Cardiac septum (tissue), 1 donor: ENCODE measurements at regions not wholly inside any gene's neighbourhood (a gene's known extent, or its start where the extent isn't known, plus 50 kb on each side); places are given as distances from the start of the nearest gene placed in this dataset.
"Not testable (repeated sequence)": the region's sequence is repeated elsewhere in the genome, so short reads cannot be mapped to it uniquely, and the experiment has no call there.

Experiments used
- DNase-seq: peaks from one replicate; pipeline ENCODE4 v3.0.0-alpha.2; 2020; ENCODE audit warnings: low spot score
- intact Hi-C: fragments of 100-400 bp; cut with DNase I; formaldehyde crosslinking; loops from one replicate; pipeline ENCODE4 v1.14.0; 2022
- donor health status: DM: no; HTN: no; CAD: no.

- DNase-seq = no peak
- intact Hi-C loops = no loop called here
These were observed 84.5 kb upstream of the MEF2A start for GRCh38 chr15:99481113-99481950.

- no peak for DNase-seq
- intact Hi-C loops = no loop called here
These were observed 83.9 kb upstream of the MEF2A start for GRCh38 chr15:99481951-99482230.

- intact Hi-C loops = no loop called here
These were observed 82.8 kb upstream of the MEF2A start for GRCh38 chr15:99482993-99483392.

GRCh38 chr15:99485153-99485961, 80.4 kb upstream of the MEF2A start:
- intact Hi-C loops = no loop called here
- DNase-seq = no peak

More at GRCh38 chr15:99482993-99483392, 82.8 kb upstream of the MEF2A start:
- DNase-seq = no peak

- no peak for DNase-seq
- intact Hi-C loops = loop anchor here (2.0 kb wide), 1 partner anchor 29 kb away; no protein-coding TSS in a partner anchor
These were observed 79.8 kb upstream of the MEF2A start for GRCh38 chr15:99485992-99486370.

- intact Hi-C loops = loop anchor here (2.0 kb wide), 1 partner anchor 30 kb away; no protein-coding TSS in a partner anchor
- peak; percentile 90 for DNase-seq
These were observed 79.1 kb upstream of the MEF2A start for GRCh38 chr15:99486371-99487336.

GRCh38 chr15:99487337-99487730, 78.5 kb upstream of the MEF2A start:
- DNase-seq = no peak
- intact Hi-C loops = loop anchor here (2.0 kb wide), 1 partner anchor 31 kb away; no protein-coding TSS in a partner anchor

- DNase-seq = no peak
- intact Hi-C loops = no loop called here
These were observed 73.5 kb upstream of the MEF2A start for GRCh38 chr15:99492275-99492674.

GRCh38 chr15:99492716-99493115, 73.1 kb upstream of the MEF2A start:
- intact Hi-C loops = no loop called here
- peak; percentile 73 for DNase-seq

- DNase-seq = peak; percentile 64
- intact Hi-C loops = no loop called here
These were observed 72.3 kb upstream of the MEF2A start for GRCh38 chr15:99493461-99493860.

GRCh38 chr15:99494536-99495233, 71.1 kb upstream of the MEF2A start:
- DNase-seq, intact Hi-C loops: not testable (repeated sequence)

- DNase-seq = no peak
- intact Hi-C loops = no loop called here
These were observed 70.1 kb upstream of the MEF2A start for GRCh38 chr15:99495430-99496301.

GRCh38 chr15:99496302-99496629, 69.5 kb upstream of the MEF2A start:
- intact Hi-C loops = no loop called here
- DNase-seq = no peak

- intact Hi-C loops = no loop called here
- no peak for DNase-seq
These were observed 63.6 kb upstream of the MEF2A start for GRCh38 chr15:99502182-99502581.

GRCh38 chr15:99502661-99503060, 63.1 kb upstream of the MEF2A start:
- intact Hi-C loops = no loop called here
- DNase-seq = no peak

- DNase-seq = no peak
- intact Hi-C loops = no loop called here
These were observed 62.4 kb upstream of the MEF2A start for GRCh38 chr15:99503411-99503810.

- intact Hi-C loops = no loop called here
- no peak for DNase-seq
These were observed 61.5 kb upstream of the MEF2A start for GRCh38 chr15:99504071-99504822.
